K562 (cell line): ENCODE measurements at regions not wholly inside any gene's neighbourhood (a gene's known extent, or its start where the extent isn't known, plus 50 kb on each side); places are given as distances from the start of the nearest gene placed in this dataset.
"Not testable (repeated sequence)": the region's sequence is repeated elsewhere in the genome, so short reads cannot be mapped to it uniquely, and the experiment has no call there.

Experiments used
- CC2D1A ChIP-seq: fragments of 450-650 bp; IDR thresholded peaks from 2 replicates; pipeline ENCODE4 v1.6.1; 2017; ENCODE audit warnings: mild to moderate bottlenecking
- GATAD2A ChIP-seq: fragments of 450-650 bp; IDR thresholded peaks from 2 replicates; pipeline ENCODE4 v1.6.1; 2017
- TOE1 ChIP-seq, 2 experiments: fragments of 450-650 bp in 1 of 2; sonication (generic) in 1 of 2; formaldehyde crosslinking in 1 of 2; IDR thresholded peaks; 2 replicates each; pipeline versions ENCODE4 v1.7.1 to v1.8.0; 2016 to 2022; ENCODE audit warnings: borderline replicate concordance in 2 of 2, mild to moderate bottlenecking in 2 of 2, antibody characterized with exemption in 1 of 2, inconsistent platforms in 1 of 2, low read depth in 1 of 2, missing genetic modification reagents in 1 of 2, moderate library complexity in 1 of 2
- TF ChIP-seq, protein P1 (sequence below): fragments of 200-600 bp; sonication (generic); IDR thresholded peaks from one replicate; pipeline ENCODE4 v1.6.1; 2012; ENCODE audit warnings: mild to moderate bottlenecking, low read depth, low read length, inconsistent platforms
- TF ChIP-seq, protein P2 (sequence below), 3 experiments: IDR thresholded peaks in 2 of 3; conservative IDR thresholded peaks in 1 of 3; 2 replicates each; pipeline ENCODE4 v1.5.1; 2011 to 2012; ENCODE audit warnings: low read length in 3 of 3, mild to moderate bottlenecking in 3 of 3, control low read depth in 2 of 3, improper control_type of control experiment in 1 of 3, inconsistent platforms in 1 of 3, low read depth in 1 of 3, mixed read lengths in 1 of 3, moderate library complexity in 1 of 3; ENCODE audit not compliant: insufficient read depth in 2 of 3

DNA sequence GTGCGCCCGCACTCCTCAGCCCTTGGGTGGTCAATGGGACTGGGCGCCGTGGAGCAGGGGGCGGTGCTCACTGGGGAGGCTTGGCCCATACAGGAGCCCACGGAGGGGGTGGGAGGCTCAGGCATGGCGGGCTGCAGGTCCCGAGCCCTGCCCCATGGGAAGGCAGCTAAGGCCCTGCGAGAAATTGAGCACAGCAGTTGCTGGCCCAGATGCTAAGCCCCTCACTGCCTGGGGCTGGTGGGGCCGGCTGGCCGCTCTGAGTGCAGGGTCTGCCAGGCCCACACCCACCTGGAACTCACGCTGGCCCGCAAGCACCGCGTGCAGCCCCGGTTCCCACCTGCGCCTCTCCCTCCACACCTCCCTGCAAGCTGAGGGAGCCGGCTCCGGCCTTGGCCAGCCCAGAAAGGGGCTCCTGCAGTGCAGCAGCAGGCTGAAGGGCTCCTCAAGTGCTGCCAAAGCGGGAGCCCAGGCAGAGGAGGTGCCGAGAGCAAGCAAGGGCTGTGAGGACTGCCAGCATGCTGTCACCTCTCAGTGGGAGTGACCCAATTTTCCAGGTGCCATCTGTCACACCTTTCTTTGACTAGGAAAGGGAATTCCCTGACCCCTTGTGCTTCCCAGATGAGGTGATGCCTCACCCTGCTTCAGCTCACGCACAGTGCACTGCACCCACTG, 642.3 kb upstream of the SYNCRIP start:
- TF ChIP-seq, protein P1, sequence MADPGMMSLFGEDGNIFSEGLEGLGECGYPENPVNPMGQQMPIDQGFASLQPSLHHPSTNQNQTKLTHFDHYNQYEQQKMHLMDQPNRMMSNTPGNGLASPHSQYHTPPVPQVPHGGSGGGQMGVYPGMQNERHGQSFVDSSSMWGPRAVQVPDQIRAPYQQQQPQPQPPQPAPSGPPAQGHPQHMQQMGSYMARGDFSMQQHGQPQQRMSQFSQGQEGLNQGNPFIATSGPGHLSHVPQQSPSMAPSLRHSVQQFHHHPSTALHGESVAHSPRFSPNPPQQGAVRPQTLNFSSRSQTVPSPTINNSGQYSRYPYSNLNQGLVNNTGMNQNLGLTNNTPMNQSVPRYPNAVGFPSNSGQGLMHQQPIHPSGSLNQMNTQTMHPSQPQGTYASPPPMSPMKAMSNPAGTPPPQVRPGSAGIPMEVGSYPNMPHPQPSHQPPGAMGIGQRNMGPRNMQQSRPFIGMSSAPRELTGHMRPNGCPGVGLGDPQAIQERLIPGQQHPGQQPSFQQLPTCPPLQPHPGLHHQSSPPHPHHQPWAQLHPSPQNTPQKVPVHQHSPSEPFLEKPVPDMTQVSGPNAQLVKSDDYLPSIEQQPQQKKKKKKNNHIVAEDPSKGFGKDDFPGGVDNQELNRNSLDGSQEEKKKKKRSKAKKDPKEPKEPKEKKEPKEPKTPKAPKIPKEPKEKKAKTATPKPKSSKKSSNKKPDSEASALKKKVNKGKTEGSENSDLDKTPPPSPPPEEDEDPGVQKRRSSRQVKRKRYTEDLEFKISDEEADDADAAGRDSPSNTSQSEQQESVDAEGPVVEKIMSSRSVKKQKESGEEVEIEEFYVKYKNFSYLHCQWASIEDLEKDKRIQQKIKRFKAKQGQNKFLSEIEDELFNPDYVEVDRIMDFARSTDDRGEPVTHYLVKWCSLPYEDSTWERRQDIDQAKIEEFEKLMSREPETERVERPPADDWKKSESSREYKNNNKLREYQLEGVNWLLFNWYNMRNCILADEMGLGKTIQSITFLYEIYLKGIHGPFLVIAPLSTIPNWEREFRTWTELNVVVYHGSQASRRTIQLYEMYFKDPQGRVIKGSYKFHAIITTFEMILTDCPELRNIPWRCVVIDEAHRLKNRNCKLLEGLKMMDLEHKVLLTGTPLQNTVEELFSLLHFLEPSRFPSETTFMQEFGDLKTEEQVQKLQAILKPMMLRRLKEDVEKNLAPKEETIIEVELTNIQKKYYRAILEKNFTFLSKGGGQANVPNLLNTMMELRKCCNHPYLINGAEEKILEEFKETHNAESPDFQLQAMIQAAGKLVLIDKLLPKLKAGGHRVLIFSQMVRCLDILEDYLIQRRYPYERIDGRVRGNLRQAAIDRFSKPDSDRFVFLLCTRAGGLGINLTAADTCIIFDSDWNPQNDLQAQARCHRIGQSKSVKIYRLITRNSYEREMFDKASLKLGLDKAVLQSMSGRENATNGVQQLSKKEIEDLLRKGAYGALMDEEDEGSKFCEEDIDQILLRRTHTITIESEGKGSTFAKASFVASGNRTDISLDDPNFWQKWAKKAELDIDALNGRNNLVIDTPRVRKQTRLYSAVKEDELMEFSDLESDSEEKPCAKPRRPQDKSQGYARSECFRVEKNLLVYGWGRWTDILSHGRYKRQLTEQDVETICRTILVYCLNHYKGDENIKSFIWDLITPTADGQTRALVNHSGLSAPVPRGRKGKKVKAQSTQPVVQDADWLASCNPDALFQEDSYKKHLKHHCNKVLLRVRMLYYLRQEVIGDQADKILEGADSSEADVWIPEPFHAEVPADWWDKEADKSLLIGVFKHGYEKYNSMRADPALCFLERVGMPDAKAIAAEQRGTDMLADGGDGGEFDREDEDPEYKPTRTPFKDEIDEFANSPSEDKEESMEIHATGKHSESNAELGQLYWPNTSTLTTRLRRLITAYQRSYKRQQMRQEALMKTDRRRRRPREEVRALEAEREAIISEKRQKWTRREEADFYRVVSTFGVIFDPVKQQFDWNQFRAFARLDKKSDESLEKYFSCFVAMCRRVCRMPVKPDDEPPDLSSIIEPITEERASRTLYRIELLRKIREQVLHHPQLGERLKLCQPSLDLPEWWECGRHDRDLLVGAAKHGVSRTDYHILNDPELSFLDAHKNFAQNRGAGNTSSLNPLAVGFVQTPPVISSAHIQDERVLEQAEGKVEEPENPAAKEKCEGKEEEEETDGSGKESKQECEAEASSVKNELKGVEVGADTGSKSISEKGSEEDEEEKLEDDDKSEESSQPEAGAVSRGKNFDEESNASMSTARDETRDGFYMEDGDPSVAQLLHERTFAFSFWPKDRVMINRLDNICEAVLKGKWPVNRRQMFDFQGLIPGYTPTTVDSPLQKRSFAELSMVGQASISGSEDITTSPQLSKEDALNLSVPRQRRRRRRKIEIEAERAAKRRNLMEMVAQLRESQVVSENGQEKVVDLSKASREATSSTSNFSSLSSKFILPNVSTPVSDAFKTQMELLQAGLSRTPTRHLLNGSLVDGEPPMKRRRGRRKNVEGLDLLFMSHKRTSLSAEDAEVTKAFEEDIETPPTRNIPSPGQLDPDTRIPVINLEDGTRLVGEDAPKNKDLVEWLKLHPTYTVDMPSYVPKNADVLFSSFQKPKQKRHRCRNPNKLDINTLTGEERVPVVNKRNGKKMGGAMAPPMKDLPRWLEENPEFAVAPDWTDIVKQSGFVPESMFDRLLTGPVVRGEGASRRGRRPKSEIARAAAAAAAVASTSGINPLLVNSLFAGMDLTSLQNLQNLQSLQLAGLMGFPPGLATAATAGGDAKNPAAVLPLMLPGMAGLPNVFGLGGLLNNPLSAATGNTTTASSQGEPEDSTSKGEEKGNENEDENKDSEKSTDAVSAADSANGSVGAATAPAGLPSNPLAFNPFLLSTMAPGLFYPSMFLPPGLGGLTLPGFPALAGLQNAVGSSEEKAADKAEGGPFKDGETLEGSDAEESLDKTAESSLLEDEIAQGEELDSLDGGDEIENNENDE = not testable (repeated sequence)
- TF ChIP-seq GATAD2A; CC2D1A; TOE1 (IDR thresholded peaks at IDR 0.05; ENCODE audit: borderline replicate concordance); TOE1 (CRISPR knock-in tag; IDR thresholded peaks at IDR 0.05; ENCODE audit: borderline replicate concordance, low read depth): not testable (repeated sequence)
- TF ChIP-seq, protein P2, sequence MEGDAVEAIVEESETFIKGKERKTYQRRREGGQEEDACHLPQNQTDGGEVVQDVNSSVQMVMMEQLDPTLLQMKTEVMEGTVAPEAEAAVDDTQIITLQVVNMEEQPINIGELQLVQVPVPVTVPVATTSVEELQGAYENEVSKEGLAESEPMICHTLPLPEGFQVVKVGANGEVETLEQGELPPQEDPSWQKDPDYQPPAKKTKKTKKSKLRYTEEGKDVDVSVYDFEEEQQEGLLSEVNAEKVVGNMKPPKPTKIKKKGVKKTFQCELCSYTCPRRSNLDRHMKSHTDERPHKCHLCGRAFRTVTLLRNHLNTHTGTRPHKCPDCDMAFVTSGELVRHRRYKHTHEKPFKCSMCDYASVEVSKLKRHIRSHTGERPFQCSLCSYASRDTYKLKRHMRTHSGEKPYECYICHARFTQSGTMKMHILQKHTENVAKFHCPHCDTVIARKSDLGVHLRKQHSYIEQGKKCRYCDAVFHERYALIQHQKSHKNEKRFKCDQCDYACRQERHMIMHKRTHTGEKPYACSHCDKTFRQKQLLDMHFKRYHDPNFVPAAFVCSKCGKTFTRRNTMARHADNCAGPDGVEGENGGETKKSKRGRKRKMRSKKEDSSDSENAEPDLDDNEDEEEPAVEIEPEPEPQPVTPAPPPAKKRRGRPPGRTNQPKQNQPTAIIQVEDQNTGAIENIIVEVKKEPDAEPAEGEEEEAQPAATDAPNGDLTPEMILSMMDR (IDR thresholded peaks at IDR 0.05 in 2 of 3, conservative IDR thresholded peaks at IDR 0.05 in 1 of 3; ENCODE audit: insufficient read depth in 2 of 3, low read depth in 1 of 3, low read length in 3 of 3) = not testable (repeated sequence)
